ENCODE measurements at regions not wholly inside any gene's neighbourhood (a gene's known extent, or its start where the extent isn't known, plus 50 kb on each side); places are given as distances from the start of the nearest gene placed in this dataset.
"Not testable (repeated sequence)": the region's sequence is repeated elsewhere in the genome, so short reads cannot be mapped to it uniquely, and the experiment has no call there.

DNA sequence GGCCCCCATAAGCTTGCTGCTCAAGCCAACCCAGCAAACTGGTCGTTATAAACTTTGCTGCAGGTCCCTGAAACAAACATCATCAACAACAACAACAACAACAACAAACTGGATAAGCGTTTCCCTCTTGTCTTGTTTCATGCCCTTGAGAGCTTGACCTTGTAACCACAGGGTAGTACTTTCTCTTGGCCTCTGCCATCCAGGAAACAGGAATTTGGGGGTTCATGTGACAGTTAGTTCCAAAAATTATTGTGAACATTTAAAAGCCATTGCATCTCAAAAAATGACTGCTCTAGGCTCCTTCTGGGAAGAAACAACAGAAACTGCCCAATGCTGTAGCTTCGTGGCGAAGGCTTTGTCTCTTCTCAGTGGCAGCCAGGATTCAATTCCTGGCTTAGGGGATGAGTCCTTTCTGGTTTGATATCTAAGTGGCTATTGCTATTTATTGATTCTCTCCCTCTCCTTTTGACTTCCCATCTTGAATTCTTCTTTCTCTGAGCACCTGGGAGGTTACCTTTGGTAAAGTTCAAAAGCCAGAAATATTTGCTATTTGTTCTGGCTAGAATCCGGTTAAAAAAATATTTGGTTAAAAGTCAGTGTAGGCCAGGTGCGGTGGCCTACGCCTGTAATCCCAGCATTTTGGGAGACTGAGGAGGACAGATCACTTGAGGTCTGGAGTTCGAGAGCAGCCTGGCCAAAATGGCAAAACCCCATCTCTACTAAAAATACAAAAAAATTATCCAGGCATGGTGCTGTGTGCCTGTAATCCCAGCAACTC lies 52.0 kb upstream of the CPM start:
- no peak for DNase-seq

- DNase-seq, result not testable (repeated sequence)
Observed at GRCh38 chr12:68997526-68997925, 64.6 kb upstream of the CPM start.

GRCh38 chr12:68998041-68998440 lies 65.1 kb upstream of the CPM start:
- no peak for DNase-seq

DNA sequence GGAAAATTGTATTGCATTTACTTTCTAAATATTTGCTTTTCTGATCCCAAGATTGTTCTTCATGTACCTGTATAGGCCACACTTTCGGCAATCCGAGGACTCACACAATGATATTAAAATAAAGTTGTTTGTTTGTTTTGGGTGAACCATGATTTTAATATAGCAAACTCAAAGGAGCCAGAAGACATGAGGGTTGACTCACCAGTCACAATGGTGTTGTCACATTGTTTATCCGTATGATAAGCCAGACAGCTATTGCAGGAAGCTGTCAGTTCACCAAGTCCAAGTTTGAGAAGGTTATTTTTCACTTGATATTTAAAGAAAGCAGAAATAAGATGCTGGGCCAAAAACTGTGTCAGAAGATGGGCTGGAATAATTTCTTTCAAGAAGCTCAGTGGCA lies 67.1 kb upstream of the CPM start:
- DNase-seq, result no peak

- no peak for DNase-seq
Observed at GRCh38 chr12:69000540-69001243, 67.7 kb upstream of the CPM start.

DNA sequence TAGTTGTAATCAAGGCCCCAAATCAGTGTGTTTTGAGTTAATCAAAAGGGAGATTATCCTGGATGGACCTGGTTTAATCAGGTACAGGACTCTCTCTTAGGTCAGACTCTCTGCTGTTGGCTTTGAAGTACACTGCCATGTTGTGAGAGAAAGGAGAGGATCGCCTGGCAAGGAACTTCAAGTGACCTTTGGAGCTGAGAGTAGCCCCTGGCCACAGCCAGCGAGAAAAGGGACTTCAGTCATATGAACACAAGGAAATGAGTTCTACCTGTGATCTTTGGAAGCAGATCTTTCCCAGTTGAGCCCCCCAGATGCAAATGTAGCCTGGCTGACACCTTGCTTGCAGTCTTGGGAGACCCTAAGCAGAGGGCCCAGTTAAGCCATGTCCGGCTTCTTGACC lies 68.3 kb upstream of the CPM start:
- no peak for DNase-seq

DNA sequence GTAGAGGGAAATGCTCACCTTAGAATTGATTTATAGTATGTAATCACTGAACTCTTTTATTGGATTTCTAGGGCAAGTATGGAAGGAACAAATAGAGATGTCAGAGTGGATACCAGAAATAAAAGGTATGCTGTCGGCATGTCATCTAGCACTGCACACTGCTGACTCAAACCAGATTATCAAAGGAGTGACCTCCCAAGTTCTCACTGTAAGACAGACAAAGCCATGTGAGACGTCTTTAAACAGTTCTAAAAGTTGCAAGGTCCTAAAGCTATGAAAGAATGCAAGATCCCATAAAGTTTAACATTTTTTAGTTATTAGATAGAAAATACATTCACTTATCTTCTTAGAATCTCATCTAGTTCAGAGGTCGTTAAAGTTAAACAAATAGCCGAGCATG lies 70.0 kb upstream of the CPM start:
- no peak for DNase-seq

GRCh38 chr12:69003991-69004390 lies 71.0 kb upstream of the CPM start:
- DNase-seq, result no peak

DNA sequence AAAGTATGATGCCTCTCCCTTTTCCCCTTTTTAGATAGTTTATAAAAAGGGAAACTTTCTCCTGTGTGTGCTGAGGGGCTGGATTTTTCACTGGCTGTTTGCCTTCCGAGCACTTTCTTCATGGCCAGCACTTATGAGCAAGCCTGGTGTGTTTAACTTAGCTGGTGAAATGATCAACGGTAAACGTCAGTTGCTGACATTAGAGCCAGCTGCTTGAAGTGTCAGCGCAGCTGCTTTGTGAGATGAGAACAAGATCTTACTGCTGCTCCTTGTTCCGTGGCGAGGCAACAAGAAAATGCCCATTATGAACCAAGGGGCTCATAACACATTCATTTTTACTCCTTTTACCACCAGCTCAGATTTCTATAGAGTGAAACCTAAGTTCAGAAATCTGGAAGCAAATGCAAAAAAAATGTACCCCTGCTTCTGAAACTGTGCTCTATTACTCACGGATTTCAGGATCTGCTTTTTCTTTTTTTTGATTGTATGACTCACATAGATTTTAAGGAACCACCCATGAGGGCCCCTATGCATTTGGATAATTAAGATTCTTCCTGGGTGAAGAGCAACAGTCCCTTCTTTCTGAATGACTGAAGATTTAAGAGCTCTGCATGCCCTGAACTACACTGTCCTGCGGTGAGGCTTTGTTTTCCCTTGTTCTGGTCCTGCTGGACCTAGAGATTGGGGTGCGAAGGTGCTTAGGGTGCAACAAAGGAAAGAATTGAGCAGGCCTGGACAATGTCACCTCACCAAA lies 74.3 kb upstream of the CPM start:
- peak; percentile 62 for DNase-seq

DNA sequence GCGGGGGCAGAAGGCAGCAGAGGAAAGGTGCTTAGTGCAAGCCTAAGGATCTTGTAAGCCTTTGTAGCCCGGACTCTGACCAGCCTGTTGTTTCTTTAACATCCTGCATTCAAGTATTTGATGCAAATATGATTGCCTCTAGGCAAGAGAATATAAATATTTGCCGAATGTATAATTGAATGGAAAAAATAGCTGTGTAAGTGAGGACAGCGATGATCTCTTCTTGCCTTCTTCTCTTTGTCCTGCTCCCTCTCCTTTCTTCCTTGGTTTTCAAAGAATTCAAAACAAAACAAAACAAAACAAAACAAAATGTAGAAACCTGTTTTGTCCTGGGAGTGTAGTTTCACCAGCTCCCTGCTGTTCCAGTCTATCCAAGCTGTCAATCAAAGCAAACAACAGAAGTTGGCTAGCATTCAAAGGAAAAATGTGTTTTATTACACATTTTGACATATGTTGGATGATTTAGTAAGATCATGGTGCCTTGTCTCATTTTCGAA lies 74.9 kb upstream of the CPM start:
- peak; percentile 44 for DNase-seq

DNA sequence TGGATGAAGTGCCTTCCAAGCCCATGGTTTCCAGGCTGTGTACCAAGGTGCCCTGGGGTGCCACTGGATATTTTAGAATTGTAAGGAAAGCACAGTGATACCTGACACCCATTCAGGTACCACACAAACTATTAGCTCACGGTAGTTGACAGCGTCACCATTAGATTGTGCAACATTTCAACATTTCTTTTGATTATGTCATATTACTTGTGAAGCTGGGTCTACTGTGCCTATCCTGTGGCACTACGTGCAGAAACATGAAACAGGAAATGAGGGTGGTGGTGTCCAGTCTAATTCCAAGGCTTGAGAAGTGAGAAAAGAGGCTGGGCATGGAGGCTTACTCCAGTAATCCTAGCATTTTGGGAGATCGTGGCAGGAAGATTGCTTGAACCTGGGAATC lies 75.5 kb upstream of the CPM start:
- DNase-seq, result no peak

DNA sequence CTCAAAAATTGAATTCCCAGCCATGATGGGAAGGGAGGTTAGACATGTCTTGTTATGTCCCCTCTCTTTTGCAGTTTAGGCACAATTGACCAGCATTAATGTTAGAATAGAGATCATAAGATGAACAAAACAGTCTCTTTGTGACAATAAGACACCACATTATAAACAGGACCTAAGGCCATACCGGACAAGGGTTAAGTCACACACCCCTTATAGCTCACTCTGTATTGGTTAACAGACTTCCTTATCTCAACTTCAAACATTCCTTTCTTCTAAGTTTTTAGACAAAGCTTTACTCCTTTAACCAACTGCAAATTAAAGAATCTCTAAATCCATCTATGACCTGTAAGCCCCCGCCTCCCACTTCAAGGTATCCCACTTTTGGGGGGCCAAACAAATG lies 81.1 kb upstream of the CPM start:
- no peak for DNase-seq

GRCh38 chr12:69015017-69015416 lies 82.0 kb upstream of the CPM start:
- DNase-seq, result no peak

- DNase-seq, result no peak
Observed at GRCh38 chr12:69015831-69016230, 82.9 kb upstream of the CPM start.

DNA sequence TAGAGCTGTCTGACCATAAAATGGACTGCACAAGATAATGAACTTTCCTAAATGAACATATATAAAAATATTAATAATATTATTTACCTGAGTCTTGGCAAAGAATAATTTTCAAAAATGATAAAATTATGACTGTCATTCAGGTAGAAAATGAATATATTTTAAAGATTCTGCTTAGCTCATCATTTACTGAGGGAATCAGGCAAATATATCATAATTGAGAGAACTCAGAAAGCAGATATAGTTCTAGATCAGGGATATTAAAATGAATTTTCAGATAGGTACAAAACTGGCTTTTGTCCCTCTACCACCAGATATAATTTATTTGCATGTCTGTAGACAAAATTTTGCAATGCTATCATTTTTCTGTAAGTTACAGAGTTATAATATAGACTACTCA lies 86.1 kb upstream of the CPM start:
- no peak for DNase-seq

DNA sequence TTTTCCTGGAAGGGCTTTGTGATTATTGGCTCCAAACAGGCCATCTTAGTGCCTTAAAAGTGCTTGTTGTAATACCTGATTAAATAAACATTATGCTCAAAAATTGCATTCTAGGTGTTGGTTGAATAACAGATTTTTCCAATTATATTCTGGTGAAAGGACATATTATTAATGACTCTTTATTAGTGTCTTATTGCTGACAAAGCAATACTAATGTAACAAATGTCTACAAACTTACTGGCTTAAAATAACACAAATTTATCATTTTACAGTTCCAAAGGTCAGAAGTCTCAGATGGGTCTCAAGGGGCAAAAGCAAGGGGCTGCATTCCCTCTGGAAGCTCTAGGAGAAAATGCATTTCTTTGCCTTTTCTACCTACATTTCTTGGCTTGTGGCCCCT lies 86.9 kb upstream of the CPM start:
- no peak for DNase-seq

- DNase-seq, result no peak
Observed at GRCh38 chr12:69022674-69023073, 89.7 kb upstream of the CPM start.

DNA sequence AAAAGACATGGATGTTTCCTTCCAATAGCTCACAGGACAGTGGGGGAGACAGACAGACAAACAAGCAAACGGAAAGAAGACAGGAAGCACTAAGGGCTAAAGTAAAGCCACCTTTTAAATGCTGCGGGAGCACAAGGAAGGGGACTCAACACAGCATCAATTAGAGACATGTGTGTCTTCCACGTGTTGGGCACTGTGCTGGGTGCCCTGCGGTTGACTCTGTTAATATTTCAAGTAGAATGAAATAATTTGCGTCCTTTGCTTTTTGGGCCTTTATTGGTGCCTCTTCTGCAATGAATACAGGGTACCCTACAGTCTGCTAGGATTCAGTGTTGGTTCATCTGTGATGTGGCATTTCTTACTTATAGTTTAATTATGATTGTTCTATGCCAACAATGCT lies 90.9 kb upstream of the CPM start:
- no peak for DNase-seq

DNA sequence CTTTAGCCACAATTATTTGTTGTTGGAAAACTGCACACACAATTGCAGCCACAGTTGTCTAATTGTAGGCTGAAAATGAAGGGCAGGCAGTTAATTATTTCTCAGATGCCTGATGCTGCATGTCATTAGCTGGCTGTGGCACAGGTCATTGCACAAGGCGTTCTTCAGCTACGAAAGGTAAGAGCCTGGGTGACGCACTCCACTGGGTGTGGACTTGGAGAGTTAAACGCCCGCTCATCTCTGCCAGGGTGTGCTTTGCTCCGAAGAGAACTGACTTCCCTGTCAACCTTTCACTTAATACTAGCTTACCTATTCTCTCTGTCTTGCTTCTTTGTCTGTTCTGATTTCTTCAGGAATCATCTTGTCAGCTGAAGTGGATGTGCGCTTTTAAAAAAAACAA lies 91.4 kb upstream of the CPM start:
- no peak for DNase-seq

DNA sequence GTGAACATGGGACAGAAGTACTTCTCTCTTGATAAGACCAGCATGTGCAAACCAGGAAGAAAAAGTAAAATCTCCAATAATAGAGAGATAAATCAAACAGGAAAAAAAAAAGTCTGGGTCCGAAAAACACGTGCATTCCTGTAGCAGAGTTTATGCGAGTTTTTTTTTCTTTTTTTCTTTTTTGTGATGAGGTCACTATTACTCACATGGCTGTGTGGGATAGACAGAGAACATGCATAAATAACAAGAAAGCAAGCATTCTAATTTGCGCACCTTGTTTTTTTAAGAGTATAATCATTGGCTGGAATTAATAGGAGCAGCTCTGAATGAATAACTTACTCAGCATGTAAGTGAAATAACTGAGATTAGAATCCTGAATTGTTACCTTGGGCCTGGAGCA lies 91.9 kb upstream of the CPM start:
- DNase-seq, result no peak

DNA sequence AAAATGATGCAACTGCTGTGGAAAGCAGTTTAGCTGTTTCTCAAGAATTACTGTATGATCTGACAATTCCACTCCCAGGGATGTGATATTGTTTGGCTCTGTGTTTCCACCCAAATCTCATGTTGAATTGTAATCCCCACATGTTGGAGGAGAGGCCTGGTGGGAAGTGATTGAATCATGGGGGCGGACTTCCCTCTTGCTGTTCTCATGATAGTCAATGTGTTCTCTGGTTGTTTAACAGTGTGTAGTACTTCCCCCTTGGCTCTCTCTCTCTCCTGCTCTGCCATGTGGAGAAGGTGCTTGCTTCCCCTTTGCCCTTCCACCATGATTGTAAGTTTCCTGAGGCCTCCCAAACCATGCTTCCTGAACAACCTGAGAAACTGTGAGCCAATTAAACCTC lies 93.4 kb upstream of the CPM start:
- DNase-seq, result no peak

- no peak for DNase-seq
Observed at GRCh38 chr12:69027411-69027881, 94.5 kb upstream of the CPM start.

DNA sequence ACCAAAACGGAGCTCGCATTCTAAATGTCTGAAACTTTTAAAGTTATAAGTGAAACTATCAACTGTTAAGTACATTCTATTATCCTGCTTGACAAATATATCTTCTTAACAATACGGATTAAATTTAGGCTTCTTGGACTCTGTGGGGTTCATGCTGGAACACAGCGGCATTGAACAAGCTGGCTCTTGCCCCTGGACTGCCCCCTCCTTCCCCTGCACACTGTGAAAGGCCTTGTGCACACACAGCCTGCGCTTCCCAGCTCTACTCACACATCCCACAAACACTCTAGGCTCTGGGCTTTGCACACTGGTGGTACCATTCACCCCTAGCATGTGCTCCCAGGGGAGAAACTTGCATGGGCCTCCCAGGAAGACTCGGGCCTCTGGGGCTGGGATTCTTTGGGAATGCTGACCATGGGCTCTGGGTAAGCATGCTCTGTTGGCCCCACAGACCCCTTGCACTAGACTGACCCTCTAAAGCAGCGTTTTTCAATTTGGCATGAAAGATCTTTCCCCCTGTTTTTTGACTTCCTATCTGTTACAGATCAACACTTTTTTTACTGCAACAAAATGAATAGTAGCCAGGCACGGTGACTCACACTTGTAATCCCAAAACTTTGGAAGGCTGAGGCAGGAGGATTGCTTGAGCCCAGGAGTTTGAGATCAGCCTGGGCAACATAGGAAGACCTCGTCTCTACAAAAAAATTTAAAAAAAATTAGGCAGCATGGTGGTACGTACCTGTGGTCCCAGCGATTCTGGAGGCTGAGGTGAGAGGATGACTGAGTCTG lies 96.2 kb upstream of the CPM start:
- no peak for DNase-seq
